ENCODE measurements at regions not wholly inside any gene's neighbourhood (a gene's known extent, or its start where the extent isn't known, plus 50 kb on each side); places are given as distances from the start of the nearest gene placed in this dataset.
A peak's percentile ranks its signal among the peaks of the same experiment; 100 is the strongest.

GRCh38 chr2:126756125-126756524 is 100.2 kb downstream of the GYPC start:
- intact Hi-C loops (cut with DNase I; ENCODE audit: low total_unique reads): no loop called here
- peaks cover 0 to 10% (median 0%) of the 10 kb centered on the region in 8 donors for H3K9me3 ChIP-seq
- H3K36me3 ChIP-seq: no peaks in the 10 kb centered on the region
- H3K4me3 ChIP-seq: no peak overlapping the region
- DNase-seq: no peak
- no peak overlapping the region for H3K27ac ChIP-seq
- TF ChIP-seq CTCF (IDR thresholded peaks at IDR 0.05 in 8 of 11, conservative IDR thresholded peaks at IDR 0.05 in 3 of 11) (no peak), POLR2A (IDR thresholded peaks at IDR 0.05) (no peak), POLR2AphosphoS5 (IDR thresholded peaks at IDR 0.05) (no peak)
- no peaks in the 10 kb centered on the region for H3K4me1 ChIP-seq
- 62 to 85% (median 65%) methylated on average over 1 of the region's 1 CpG for WGBS, 5 donors
- no peaks in the 10 kb centered on the region for H3K27me3 ChIP-seq (replicated peaks in 1 of 7)

- TF ChIP-seq POLR2AphosphoS5 (IDR thresholded peaks at IDR 0.05) (no peak), CTCF (IDR thresholded peaks at IDR 0.05 in 8 of 11, conservative IDR thresholded peaks at IDR 0.05 in 3 of 11) (no peak), POLR2A (IDR thresholded peaks at IDR 0.05) (no peak)
- H3K27ac ChIP-seq: no peak overlapping the region
- intact Hi-C loops (cut with DNase I; ENCODE audit: low total_unique reads): no loop called here
- no peak overlapping the region for H3K4me3 ChIP-seq
- DNase-seq: no peak
- peaks cover 0 to 18% (median 3%) of the 10 kb centered on the region in 6 donors for H3K4me1 ChIP-seq
- H3K36me3 ChIP-seq: no peaks in the 10 kb centered on the region
- no peaks in the 10 kb centered on the region for H3K27me3 ChIP-seq (replicated peaks in 1 of 7)
- WGBS, 5 donors: 82 to 94% (median 89%) methylated on average over 6 of the region's 6 CpGs
- H3K9me3 ChIP-seq: peaks cover 0 to 2% (median 0%) of the 10 kb centered on the region in 8 donors
These were observed 105.5 kb downstream of the GYPC start for GRCh38 chr2:126761256-126761980.

- intact Hi-C loops (cut with DNase I; ENCODE audit: low total_unique reads): no loop called here
- no peak for DNase-seq
- WGBS, 5 donors: 26 to 48% (median 34%) methylated on average over 4 of the region's 4 CpGs
- H3K36me3 ChIP-seq: no peaks in the 10 kb centered on the region
- TF ChIP-seq CTCF (IDR thresholded peaks at IDR 0.05 in 8 of 11, conservative IDR thresholded peaks at IDR 0.05 in 3 of 11) (no peak), POLR2AphosphoS5 (IDR thresholded peaks at IDR 0.05) (no peak), POLR2A (IDR thresholded peaks at IDR 0.05) (no peak)
- H3K4me3 ChIP-seq: no peak overlapping the region
- H3K27ac ChIP-seq: peak overlapping the region in 1 of 8 donors; percentile 36
- peaks cover 0 to 18% (median 3%) of the 10 kb centered on the region in 6 donors for H3K4me1 ChIP-seq
- no peaks in the 10 kb centered on the region for H3K27me3 ChIP-seq (replicated peaks in 1 of 7)
- H3K9me3 ChIP-seq: no peaks in the 10 kb centered on the region
These were observed 106.3 kb downstream of the GYPC start for GRCh38 chr2:126761981-126762878.
